ES-I3 (cell line): ENCODE measurements at regions not wholly inside any gene's neighbourhood (a gene's known extent, or its start where the extent isn't known, plus 50 kb on each side); places are given as distances from the start of the nearest gene placed in this dataset.

Source experiments
- H3K36me3 ChIP-seq: 2 replicates; pipeline ENCODE4 v1.6.1; 2013; ENCODE audit warnings: mild to moderate bottlenecking, low read length, control low read depth, moderate library complexity; ENCODE audit not compliant: insufficient read depth
- H3K4me1 ChIP-seq: 2 replicates; pipeline ENCODE4 v1.6.1; 2013; ENCODE audit warnings: mild to moderate bottlenecking, control low read depth, low read length; ENCODE audit not compliant: insufficient read depth
- H3K9ac ChIP-seq: 2 replicates; pipeline ENCODE4 v1.6.1; 2013; ENCODE audit warnings: low read depth, mild to moderate bottlenecking, low read length, moderate library complexity
- H3K9me3 ChIP-seq: 2 replicates; pipeline ENCODE4 v1.6.1; 2013; ENCODE audit warnings: mild to moderate bottlenecking, low read length, moderate library complexity; ENCODE audit not compliant: control insufficient read depth, insufficient read depth

- no peak overlapping the region for H3K9ac ChIP-seq
- H3K9me3 ChIP-seq: no peaks in the 10 kb centered on the region
- H3K36me3 ChIP-seq: no peaks in the 10 kb centered on the region
- H3K4me1 ChIP-seq: peaks cover 17% of the 10 kb centered on the region
Observed at GRCh38 chr7:93048136-93048930, 69.4 kb downstream of the SAMD9 start.

GRCh38 chr7:93047514-93048099 is 70.2 kb downstream of the SAMD9 start:
- no peak overlapping the region for H3K9ac ChIP-seq

GRCh38 chr7:93046641-93047040 is 71.1 kb downstream of the SAMD9 start:
- Histone ChIP-seq H3K9ac (no peak overlapping the region), H3K9me3 (no peaks in the 10 kb centered on the region), H3K4me1 (peaks cover 17% of the 10 kb centered on the region), H3K36me3 (no peaks in the 10 kb centered on the region)

More at GRCh38 chr7:93047514-93048099, 70.2 kb downstream of the SAMD9 start:
- Histone ChIP-seq H3K9me3 (no peaks in the 10 kb centered on the region), H3K36me3 (no peaks in the 10 kb centered on the region), H3K4me1 (peaks cover 17% of the 10 kb centered on the region)

GRCh38 chr7:93044147-93044810 is 73.5 kb downstream of the SAMD9 start:
- H3K4me1 ChIP-seq: peaks cover 17% of the 10 kb centered on the region

GRCh38 chr7:93043385-93043985 is 74.3 kb downstream of the SAMD9 start:
- H3K9me3 ChIP-seq: no peaks in the 10 kb centered on the region
- H3K4me1 ChIP-seq: peaks cover 17% of the 10 kb centered on the region
- peak overlapping the region; percentile 22; the same call in 1 of the 2 replicates for H3K9ac ChIP-seq
- H3K36me3 ChIP-seq: no peaks in the 10 kb centered on the region

More at GRCh38 chr7:93044147-93044810, 73.5 kb downstream of the SAMD9 start:
- Histone ChIP-seq H3K9me3 (no peaks in the 10 kb centered on the region), H3K36me3 (no peaks in the 10 kb centered on the region), H3K9ac (no peak overlapping the region)

GRCh38 chr7:93040355-93040754 is 77.4 kb downstream of the SAMD9 start:
- no peak overlapping the region for H3K9ac ChIP-seq

GRCh38 chr7:93039786-93040185 is 78.0 kb downstream of the SAMD9 start:
- Histone ChIP-seq H3K9ac (no peak overlapping the region), H3K4me1 (peaks cover 10% of the 10 kb centered on the region; the same call in 1 of the 2 replicates), H3K9me3 (no peaks in the 10 kb centered on the region)

More at GRCh38 chr7:93040355-93040754, 77.4 kb downstream of the SAMD9 start:
- no peaks in the 10 kb centered on the region for H3K36me3 ChIP-seq
- peaks cover 10% of the 10 kb centered on the region; the same call in 1 of the 2 replicates for H3K4me1 ChIP-seq
- no peaks in the 10 kb centered on the region for H3K9me3 ChIP-seq

GRCh38 chr7:93039282-93039681 is 78.5 kb downstream of the SAMD9 start:
- peaks cover 5% of the 10 kb centered on the region; the same call in 1 of the 2 replicates for H3K4me1 ChIP-seq
- no peak overlapping the region for H3K9ac ChIP-seq
- H3K36me3 ChIP-seq: no peaks in the 10 kb centered on the region
- H3K9me3 ChIP-seq: no peaks in the 10 kb centered on the region

More at GRCh38 chr7:93039786-93040185, 78.0 kb downstream of the SAMD9 start:
- no peaks in the 10 kb centered on the region for H3K36me3 ChIP-seq

- no peak overlapping the region for H3K9ac ChIP-seq
- H3K9me3 ChIP-seq: no peaks in the 10 kb centered on the region
- H3K36me3 ChIP-seq: no peaks in the 10 kb centered on the region
- no peaks in the 10 kb centered on the region for H3K4me1 ChIP-seq
Observed at GRCh38 chr7:93036807-93037206, 81.0 kb downstream of the SAMD9 start.

GRCh38 chr7:93036149-93036640 is 81.6 kb downstream of the SAMD9 start:
- H3K9ac ChIP-seq: no peak overlapping the region
- no peaks in the 10 kb centered on the region for H3K9me3 ChIP-seq
- H3K36me3 ChIP-seq: no peaks in the 10 kb centered on the region
- H3K4me1 ChIP-seq: no peaks in the 10 kb centered on the region

- Histone ChIP-seq H3K9me3 (no peaks in the 10 kb centered on the region), H3K4me1 (no peaks in the 10 kb centered on the region), H3K9ac (no peak overlapping the region), H3K36me3 (no peaks in the 10 kb centered on the region)
Observed at GRCh38 chr7:93031795-93032194, 86.0 kb downstream of the SAMD9 start.

- Histone ChIP-seq H3K9ac (no peak overlapping the region), H3K36me3 (no peaks in the 10 kb centered on the region), H3K4me1 (no peaks in the 10 kb centered on the region), H3K9me3 (no peaks in the 10 kb centered on the region)
Observed at GRCh38 chr7:93030605-93031225, 87.1 kb downstream of the SAMD9 start.

GRCh38 chr7:93029056-93029455 is 88.7 kb downstream of the SAMD9 start:
- H3K4me1 ChIP-seq: no peaks in the 10 kb centered on the region
- H3K36me3 ChIP-seq: no peaks in the 10 kb centered on the region
- H3K9me3 ChIP-seq: no peaks in the 10 kb centered on the region
- H3K9ac ChIP-seq: no peak overlapping the region

- H3K36me3 ChIP-seq: no peaks in the 10 kb centered on the region
- H3K9me3 ChIP-seq: no peaks in the 10 kb centered on the region
Observed at GRCh38 chr7:93028610-93029009, 89.2 kb downstream of the SAMD9 start.

More at GRCh38 chr7:93028610-93029009, 89.2 kb downstream of the SAMD9 start:
- Histone ChIP-seq H3K9ac (no peak overlapping the region), H3K4me1 (no peaks in the 10 kb centered on the region)
